ENCODE measurements at regions not wholly inside any gene's neighbourhood (a gene's known extent, or its start where the extent isn't known, plus 50 kb on each side); places are given as distances from the start of the nearest gene placed in this dataset.
"Not testable (repeated sequence)": the region's sequence is repeated elsewhere in the genome, so short reads cannot be mapped to it uniquely, and the experiment has no call there.

DNA sequence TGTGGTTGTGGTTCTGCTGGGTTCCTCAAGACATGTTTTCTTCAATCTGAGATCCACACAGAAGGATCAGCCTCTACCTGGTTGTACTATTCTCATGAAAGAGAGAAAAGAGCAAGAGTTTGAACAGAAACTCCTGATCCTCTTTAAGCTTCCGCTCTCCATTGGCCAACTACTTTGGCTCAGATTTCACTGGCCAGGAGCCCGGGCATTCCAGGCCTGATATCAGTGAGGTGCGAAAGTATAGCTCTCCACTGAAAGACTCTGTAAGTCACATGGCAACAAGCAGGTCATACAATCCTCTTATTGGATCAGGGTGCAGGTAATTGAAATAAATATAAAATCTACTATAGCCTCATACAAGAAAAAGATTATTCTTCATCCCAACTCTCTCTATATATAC lies 920.5 kb downstream of the TLE4 start:
- Histone ChIP-seq H3K9me3 (ENCODE audit: control insufficient read depth, insufficient read depth, low read length) (no peaks in the 10 kb centered on the region), H3K4me3 (ENCODE audit: low read length) (no peak overlapping the region), H3K9me2 (replicated peaks; ENCODE audit: control insufficient read depth, low read length) (no peaks in the 10 kb centered on the region; the same call in 1 of the 2 replicates), H4K20me1 (ENCODE audit: control insufficient read depth, insufficient read depth, low read depth, low read length) (no peaks in the 10 kb centered on the region), H3K79me2 (ENCODE audit: control insufficient read depth, low read length) (no peaks in the 10 kb centered on the region), H3F3A (ENCODE audit: control insufficient read depth, insufficient read depth) (no peaks in the 10 kb centered on the region), H3K4me2 (ENCODE audit: low read length) (no peak overlapping the region), H3K36me3 (ENCODE audit: control insufficient read depth, low read length) (no peaks in the 10 kb centered on the region), H3K27me3 (ENCODE audit: control insufficient read depth, low read length) (no peaks in the 10 kb centered on the region), H3K4me1 (ENCODE audit: control insufficient read depth, low read length) (no peaks in the 10 kb centered on the region), H3K27ac (ENCODE audit: low read depth, low read length) (no peak overlapping the region)
- no peak for TF ChIP-seq EZH2phosphoT487 (IDR thresholded peaks at IDR 0.05; ENCODE audit: borderline replicate concordance, low read length)
- no peak for TF ChIP-seq CTCF (IDR thresholded peaks at IDR 0.05; ENCODE audit: low read depth, low read length, poor library complexity, severe bottlenecking)

DNA sequence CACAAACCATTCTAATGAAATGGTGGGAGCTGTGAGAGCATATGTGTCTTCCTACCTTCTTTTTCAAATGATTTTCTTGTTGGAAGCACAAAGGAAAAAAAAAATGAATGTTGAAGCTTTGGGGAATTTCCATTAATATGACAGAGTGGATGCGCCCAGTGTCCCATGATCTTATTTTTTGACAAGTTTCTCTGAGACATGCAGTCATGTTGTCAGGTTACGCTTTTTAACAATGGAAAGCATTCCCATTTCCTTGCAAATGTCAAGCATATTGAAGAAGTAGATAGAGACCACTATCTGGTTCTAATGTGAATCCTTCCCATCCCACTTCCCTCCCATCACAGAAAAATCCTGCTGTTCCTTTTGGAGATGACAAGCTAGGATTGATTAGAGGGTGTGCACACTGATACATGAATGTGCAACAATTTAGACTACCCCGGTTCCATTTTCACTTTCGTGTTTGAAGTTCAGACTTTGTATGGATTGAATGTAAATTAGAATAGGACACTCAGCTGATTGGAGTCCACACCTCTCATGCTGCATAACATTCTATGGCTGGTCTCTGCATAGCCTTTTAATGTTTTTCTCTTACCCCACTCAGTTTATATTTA lies 919.4 kb downstream of the TLE4 start:
- H3F3A ChIP-seq (ENCODE audit: control insufficient read depth, insufficient read depth): no peaks in the 10 kb centered on the region
- no peaks in the 10 kb centered on the region for H3K36me3 ChIP-seq (ENCODE audit: control insufficient read depth, low read length)
- TF ChIP-seq EZH2phosphoT487 (IDR thresholded peaks at IDR 0.05; ENCODE audit: borderline replicate concordance, low read length): no peak
- no peaks in the 10 kb centered on the region for H3K79me2 ChIP-seq (ENCODE audit: control insufficient read depth, low read length)
- no peaks in the 10 kb centered on the region for H3K27me3 ChIP-seq (ENCODE audit: control insufficient read depth, low read length)
- H3K4me1 ChIP-seq (ENCODE audit: control insufficient read depth, low read length): no peaks in the 10 kb centered on the region
- H3K9me2 ChIP-seq (replicated peaks; ENCODE audit: control insufficient read depth, low read length): no peaks in the 10 kb centered on the region; the same call in 1 of the 2 replicates
- no peak overlapping the region for H3K4me2 ChIP-seq (ENCODE audit: low read length)
- H3K4me3 ChIP-seq (ENCODE audit: low read length): no peak overlapping the region
- H3K27ac ChIP-seq (ENCODE audit: low read depth, low read length): no peak overlapping the region
- H3K9me3 ChIP-seq (ENCODE audit: control insufficient read depth, insufficient read depth, low read length): no peaks in the 10 kb centered on the region
- no peaks in the 10 kb centered on the region for H4K20me1 ChIP-seq (ENCODE audit: control insufficient read depth, insufficient read depth, low read depth, low read length)

- Histone ChIP-seq H4K20me1 (ENCODE audit: control insufficient read depth, insufficient read depth, low read depth, low read length) (no peaks in the 10 kb centered on the region), H3K9me2 (replicated peaks; ENCODE audit: control insufficient read depth, low read length) (no peaks in the 10 kb centered on the region; the same call in 1 of the 2 replicates), H3K79me2 (ENCODE audit: control insufficient read depth, low read length) (no peaks in the 10 kb centered on the region), H3K27me3 (ENCODE audit: control insufficient read depth, low read length) (no peaks in the 10 kb centered on the region), H3K4me2 (ENCODE audit: low read length) (no peak overlapping the region), H3K27ac (ENCODE audit: low read depth, low read length) (no peak overlapping the region), H3K9me3 (ENCODE audit: control insufficient read depth, insufficient read depth, low read length) (no peaks in the 10 kb centered on the region), H3K4me3 (ENCODE audit: low read length) (no peak overlapping the region), H3K4me1 (ENCODE audit: control insufficient read depth, low read length) (no peaks in the 10 kb centered on the region), H3K36me3 (ENCODE audit: control insufficient read depth, low read length) (no peaks in the 10 kb centered on the region), H3F3A (ENCODE audit: control insufficient read depth, insufficient read depth) (no peaks in the 10 kb centered on the region)
- TF ChIP-seq CTCF (IDR thresholded peaks at IDR 0.05; ENCODE audit: low read depth, low read length, poor library complexity, severe bottlenecking) (no peak), EZH2phosphoT487 (IDR thresholded peaks at IDR 0.05; ENCODE audit: borderline replicate concordance, low read length) (no peak)
Measured at GRCh38 chr9:80489329-80489728, 917.6 kb downstream of the TLE4 start.

- no peak overlapping the region for H3K4me3 ChIP-seq (ENCODE audit: low read length)
- H3K27ac ChIP-seq (ENCODE audit: low read depth, low read length): no peak overlapping the region
- no peak overlapping the region for H3K4me2 ChIP-seq (ENCODE audit: low read length)
- H3K4me1 ChIP-seq (ENCODE audit: control insufficient read depth, low read length): no peaks in the 10 kb centered on the region
- no peaks in the 10 kb centered on the region; the same call in 1 of the 2 replicates for H3K9me2 ChIP-seq (replicated peaks; ENCODE audit: control insufficient read depth, low read length)
- H4K20me1 ChIP-seq (ENCODE audit: control insufficient read depth, insufficient read depth, low read depth, low read length): no peaks in the 10 kb centered on the region
- H3K79me2 ChIP-seq (ENCODE audit: control insufficient read depth, low read length): no peaks in the 10 kb centered on the region
- H3K36me3 ChIP-seq (ENCODE audit: control insufficient read depth, low read length): no peaks in the 10 kb centered on the region
- no peaks in the 10 kb centered on the region for H3F3A ChIP-seq (ENCODE audit: control insufficient read depth, insufficient read depth)
- H3K27me3 ChIP-seq (ENCODE audit: control insufficient read depth, low read length): no peaks in the 10 kb centered on the region
- H3K9me3 ChIP-seq (ENCODE audit: control insufficient read depth, insufficient read depth, low read length): no peaks in the 10 kb centered on the region
- no peak for TF ChIP-seq EZH2phosphoT487 (IDR thresholded peaks at IDR 0.05; ENCODE audit: borderline replicate concordance, low read length)
- no peak for TF ChIP-seq CTCF (IDR thresholded peaks at IDR 0.05; ENCODE audit: low read depth, low read length, poor library complexity, severe bottlenecking)
Measured at GRCh38 chr9:80485420-80486250, 913.9 kb downstream of the TLE4 start.

DNA sequence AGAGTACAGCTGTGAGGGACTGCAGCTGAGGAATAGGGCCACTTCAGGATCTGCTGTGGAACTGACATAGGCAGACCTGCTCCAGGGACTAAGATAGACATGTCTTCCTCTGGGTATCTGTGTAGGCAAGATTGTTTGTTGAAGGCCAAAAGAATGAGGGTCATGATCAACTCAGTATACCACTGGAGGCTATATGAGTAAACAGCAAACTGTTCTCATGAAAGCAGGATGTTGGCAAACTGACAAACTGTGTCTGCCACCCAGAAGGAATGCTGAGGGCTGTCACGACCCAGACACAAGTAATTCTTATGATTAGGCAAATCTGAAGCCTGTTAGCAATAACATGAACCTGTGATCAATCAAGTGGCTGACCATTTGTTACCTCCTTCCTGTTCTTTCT lies 910.5 kb downstream of the TLE4 start:
- not testable (repeated sequence) for H3K9me3 ChIP-seq (ENCODE audit: control insufficient read depth, insufficient read depth, low read length); H3K9me2 ChIP-seq (replicated peaks; ENCODE audit: control insufficient read depth, low read length); H3K79me2 ChIP-seq (ENCODE audit: control insufficient read depth, low read length); H3K27ac ChIP-seq (ENCODE audit: low read depth, low read length); H3K4me2 ChIP-seq (ENCODE audit: low read length); H3K4me1 ChIP-seq (ENCODE audit: control insufficient read depth, low read length); H3K27me3 ChIP-seq (ENCODE audit: control insufficient read depth, low read length); H3F3A ChIP-seq (ENCODE audit: control insufficient read depth, insufficient read depth); H3K4me3 ChIP-seq (ENCODE audit: low read length); H4K20me1 ChIP-seq (ENCODE audit: control insufficient read depth, insufficient read depth, low read depth, low read length); H3K36me3 ChIP-seq (ENCODE audit: control insufficient read depth, low read length)
